ENCODE measurements at regions not wholly inside any gene's neighbourhood (a gene's known extent, or its start where the extent isn't known, plus 50 kb on each side); places are given as distances from the start of the nearest gene placed in this dataset.

DNA sequence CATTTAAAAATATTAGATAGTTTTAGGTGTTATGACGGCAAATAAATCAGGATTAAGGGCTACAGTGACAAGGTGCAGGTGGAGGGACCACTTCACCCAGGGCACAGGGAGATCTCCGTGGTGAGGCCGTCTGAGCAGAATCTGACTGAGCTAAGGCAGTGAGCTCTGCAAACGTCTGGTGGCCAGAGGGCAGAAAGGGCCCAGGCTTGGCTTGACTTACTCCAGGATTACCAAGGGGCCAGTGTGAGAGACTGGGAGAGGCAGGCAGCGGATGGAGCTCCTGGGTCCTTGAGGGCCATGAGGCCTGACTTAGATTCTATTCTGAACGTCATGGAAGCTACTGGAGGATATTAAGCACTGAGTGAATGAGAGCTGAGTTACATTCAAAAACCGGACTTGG lies 125.9 kb upstream of the B3GAT1 start:
- DNase-seq: no peak

DNA sequence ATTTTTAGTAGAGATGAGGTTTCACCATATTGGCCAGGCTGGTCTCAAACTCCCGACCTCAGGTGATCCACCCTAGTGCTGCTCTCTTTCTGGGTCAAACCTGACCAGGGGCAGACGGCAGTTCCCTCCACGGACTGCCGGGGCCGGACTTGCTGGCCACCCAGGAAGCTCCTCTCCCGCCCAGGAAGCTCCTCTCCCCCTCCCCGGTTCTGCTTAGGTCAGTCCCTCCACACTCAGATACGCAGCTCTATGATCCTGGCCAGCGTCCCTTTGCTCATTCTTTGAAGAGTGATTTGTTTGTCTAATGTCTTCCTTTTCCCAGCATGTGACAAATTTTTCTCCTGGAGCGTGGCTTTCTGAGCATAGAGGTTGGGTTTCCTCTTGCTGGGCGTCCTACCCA lies 125.3 kb upstream of the B3GAT1 start:
- no peak for DNase-seq

DNA sequence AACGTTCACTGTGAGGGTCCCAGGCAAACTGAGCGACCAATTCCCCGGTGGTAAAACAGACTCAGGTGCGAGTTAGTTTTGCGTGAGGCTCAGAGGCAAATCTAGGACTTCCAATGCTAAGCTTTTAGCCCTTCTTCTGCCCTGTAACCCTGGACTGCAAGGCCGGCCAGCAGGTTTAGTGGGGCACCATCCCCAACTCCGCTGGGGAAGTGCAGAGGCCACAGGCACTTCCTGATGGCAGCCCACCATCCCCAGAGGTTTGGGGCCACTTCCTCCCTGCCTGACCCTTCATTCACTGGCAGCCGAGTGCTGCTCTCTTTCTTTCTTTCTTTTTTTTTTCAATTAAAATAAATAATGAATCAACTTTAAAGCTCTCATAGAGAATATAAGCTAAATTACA lies 124.6 kb upstream of the B3GAT1 start:
- no peak for DNase-seq

DNA sequence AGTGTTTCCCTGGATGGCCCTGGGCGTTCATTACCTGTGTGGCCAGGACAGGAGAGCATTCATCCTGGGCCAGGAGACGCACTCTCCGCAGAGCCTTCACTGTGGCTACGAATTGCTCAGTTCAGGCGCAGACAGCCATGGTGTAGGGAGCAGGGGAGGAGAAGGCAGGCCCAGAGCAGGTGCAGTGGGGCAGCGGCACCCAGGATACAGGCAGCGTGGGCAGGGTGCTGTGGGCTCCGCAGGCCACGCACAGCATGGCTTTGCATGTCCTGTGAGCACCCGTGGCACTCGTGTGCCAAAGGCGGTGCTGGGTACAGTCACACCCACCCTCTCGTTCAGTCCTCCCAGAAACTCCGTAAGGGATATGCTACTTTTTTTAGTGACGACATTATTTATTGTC lies 124.2 kb upstream of the B3GAT1 start:
- DNase-seq: no peak

DNA sequence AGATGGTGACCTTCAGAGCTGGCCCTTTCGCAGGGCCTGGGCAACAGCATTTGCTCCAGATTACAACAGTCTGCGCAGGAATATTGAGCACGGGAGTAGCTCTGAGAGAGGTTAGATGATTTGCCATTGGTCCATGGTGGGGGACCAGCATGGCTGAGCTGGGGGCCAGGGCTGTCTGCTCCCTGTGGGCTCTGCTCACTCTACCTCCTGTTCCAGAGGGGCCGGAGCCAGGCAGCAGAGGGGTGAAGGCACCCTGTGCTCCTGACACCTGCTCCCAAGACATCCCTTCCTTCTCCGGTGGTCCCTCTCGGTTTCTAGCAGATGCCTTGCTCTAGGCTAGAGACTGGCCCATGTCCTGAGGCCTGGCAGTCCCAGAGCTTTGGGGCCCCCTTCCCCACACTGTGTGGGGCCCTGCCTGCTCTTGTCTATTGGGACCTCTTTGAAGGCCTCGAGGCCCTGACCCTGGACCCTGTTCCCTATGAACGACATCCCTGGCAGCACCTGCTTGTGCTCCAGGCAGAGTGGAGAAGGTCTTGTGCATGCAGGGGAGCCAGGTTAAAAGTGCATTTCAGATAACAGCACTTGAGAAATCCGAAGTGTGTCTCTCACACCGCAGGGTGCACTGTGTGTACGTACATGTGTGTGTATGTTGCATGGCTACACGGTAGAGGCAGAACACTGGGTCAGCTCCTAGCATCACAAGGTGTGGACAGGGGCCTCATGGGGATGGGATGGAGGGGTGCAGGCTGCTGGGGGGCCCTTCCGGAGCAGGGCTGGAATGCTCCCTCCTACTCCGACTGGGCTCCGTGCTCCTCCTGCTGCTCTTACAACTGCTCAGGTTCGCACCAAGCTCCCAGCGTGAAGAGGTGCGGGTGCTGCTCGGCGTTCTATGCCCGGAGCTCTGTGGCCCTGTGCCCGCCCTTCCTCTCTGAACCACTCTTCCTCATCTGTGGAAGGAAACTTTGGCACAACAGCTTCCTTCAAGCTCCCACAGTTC lies 123.3 kb upstream of the B3GAT1 start:
- DNase-seq: no peak

DNA sequence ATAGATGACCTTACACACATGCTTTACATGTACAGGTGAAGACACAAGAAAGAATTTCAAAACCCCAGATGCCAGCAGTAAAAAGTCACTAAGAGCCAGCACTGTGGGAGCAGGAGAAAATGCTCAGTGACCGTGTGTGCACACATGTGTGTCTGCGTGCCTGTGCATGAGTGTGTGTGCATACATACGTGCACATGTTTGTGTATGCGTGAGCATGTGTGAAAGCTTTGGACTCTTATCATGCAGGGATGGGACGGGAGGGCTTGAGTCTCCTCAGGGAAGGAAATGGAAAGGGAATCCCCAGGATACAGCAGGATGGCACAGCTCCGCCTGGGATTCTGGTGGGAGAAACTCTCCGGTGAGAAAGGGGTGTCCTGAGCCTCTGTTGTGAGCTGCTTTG lies 121.5 kb upstream of the B3GAT1 start:
- no peak for DNase-seq

DNA sequence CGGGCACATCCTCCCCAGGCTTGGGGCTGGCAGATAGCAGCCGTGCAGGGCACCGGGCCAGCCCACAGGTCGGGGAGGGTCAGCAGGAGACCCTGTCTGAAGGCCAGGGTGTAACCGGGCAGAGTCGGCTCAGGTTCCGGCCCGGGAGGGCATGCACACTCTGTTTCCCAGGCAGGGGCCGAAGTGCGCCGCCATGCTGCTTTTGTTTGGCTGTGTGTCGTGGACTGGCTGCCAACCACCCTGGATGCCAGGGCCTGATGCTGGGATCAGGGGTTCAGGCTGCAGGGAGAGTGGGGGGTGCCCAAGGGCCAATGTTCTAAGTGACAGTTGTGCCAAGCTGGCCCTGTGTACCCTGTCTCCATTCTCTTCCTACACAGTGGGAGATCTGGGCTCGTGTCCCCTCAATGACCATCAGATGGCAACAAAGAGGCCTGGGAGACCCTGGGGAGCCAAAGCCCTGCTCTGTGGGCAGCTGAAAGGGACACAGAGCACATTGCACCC lies 120.9 kb upstream of the B3GAT1 start:
- DNase-seq: no peak

DNA sequence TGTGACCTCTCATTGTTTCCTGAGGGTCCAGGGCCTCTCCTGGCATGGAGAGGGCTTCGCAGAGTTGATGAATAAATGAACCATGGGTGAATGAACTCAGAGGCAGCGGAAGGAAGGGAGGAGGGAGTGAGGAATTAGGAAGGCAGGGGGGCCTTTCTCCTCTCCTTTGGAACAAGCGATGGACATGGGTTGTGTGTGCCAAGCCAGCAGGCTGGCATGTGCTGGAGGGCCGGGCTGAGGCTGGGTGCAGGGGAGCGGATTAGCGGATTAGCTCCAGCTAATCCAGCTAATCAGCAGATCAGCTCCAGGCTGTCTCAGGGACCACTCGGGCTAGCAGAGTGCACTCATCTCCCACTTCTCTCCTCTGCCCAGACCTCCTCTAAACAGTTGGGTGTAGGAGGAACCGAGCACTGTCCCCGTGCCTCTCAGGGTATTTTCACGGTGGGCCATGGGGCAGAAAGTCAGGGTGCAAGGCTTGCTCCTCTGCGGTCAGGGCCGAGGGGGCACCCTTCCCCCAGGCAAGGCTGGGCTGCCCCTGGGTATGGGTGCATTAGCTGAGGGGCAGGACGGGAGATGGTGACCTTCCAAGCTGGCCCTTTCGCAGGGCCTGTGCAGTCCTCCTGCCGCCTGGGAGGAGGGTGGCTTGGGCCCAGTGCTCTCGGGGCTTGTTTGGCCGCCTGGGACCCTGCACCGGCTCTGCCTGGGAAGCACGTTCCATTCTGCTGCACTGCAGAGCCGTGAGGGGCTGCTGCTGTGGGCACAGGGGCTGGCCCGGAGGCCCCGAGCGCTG lies 120.3 kb upstream of the B3GAT1 start:
- no peak for DNase-seq

DNA sequence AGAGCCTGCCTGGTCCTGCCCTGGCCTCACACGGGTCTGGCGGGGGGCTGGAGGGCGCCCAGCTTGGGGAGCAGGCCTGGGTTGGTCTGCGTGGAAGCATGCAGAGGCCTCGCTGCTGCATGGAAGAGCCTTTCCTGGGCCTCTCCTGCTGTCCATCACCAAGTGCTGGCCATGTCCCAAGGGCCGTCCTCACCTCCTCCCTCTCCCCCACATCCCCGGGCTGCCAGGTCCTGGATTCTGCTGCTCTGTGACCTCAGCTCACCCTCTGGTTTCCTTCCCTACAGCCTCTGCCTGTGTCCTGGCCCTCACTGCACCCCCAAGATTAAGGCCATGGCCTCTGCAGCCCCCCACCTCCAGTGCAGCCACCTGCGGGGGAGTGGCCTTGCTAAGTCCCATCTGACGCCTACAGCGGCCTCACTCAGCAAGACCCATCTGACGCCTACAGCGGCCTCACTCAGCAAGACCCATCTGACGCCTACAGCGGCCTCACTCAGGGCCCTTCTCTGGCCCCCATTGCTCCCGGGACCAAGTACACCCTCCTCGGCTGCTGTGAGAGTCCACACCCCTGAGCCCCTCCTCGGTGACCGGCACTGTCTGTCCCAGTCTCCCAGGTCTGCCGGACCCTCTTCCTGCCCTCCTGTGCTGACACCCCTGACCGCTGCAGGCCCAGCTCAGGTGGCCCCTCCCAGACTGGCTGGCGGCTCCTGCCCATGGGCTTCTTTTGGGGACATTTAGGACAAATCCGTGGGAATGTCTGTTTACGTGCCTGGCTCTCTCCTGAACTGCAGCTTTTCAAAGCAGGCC lies 119.5 kb upstream of the B3GAT1 start:
- no peak for DNase-seq

DNA sequence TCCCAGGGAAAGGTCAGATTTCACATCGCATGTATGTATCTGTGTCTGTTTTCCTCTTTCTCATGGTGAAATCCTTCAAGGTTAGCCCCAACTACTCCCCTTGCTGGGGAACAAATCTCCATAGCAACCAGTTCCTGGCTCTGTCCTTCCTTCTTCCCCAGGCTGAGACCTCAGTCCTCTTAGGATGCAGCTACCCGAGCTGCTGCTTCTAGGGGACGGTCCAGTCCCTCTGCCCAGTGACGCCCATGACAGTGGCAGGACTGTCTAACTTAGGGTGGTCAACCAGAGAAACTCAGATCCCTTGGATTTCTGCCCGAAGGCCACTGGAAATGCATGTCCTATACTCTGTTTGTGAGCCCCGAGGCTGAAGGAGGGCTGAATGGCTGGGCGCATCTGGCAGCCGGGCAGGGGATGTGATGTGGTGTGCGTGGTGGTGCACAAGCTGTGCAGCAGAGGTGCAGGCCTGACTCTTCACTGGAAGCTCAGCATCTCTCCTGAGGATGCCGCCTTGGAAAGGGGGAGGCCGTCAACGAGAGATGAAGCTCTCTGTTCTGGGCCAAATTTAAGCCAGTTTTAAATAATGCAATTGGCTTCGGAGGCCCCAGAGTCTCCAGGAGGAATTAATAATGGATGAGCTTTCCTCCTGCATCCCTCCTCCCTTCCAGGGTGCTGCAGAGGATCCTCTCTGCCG lies 118.7 kb upstream of the B3GAT1 start:
- DNase-seq: no peak

DNA sequence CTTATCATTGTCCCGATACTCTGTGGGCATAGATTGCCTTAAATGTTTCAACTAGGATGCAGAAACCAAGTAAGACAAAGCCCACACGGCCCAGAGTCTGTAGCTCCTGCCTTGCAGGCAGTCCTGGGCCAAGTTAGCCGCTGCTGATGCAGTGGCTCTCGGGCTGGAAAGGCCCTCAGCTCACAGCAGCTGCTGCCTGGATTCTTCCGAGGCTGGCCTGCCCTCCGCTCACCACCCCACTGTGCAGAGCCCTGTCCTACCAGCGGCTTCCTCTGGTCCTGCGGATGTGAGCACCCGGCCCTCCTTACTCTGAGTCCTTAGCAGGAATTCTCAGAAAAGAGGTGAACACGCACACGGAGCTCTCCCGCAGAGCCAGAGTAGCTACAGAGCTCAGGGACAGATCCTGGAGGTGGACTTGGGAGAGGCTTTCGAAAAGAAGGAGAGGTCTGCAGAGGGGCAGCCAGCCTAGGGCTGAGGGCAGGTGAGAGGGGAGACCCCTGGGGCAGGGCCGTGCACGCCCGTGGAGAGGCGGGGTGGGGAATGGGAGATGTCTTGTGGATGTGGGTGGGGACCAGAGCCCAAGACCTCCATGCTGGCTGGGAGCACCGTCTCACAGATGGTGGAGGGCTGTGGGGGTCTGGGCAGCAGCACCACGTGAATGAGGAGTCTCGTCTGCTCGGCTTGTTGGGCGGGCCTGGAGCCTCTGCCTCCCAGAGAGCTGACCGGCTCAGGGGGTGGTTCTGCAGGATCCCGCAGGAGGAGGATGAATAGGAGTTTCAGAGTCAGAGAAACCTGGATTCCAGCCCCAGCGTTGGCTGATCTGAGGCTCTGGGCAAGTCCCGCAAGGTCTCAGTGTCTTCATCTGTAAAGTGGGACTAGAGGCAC lies 117.4 kb upstream of the B3GAT1 start:
- no peak for DNase-seq

DNA sequence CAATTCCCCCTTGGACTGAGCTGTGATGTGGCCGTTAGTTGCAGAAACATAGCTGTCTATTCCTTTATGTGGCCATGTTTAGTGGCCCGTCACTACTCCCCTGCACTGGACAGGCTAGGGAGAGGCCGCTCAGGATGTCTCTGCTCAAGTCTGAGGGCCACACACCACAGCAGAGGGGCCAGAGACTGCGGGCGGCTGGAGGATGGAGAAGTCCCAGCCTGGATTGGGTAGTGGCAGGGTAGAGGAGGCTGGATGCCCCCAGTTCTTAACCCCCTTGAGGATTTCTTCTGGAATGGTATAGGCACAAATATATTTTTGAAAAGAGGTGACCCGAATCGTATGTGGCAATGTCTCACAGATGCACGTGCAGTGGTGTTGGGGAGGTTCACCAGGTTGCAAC lies 116.4 kb upstream of the B3GAT1 start:
- DNase-seq: no peak

DNA sequence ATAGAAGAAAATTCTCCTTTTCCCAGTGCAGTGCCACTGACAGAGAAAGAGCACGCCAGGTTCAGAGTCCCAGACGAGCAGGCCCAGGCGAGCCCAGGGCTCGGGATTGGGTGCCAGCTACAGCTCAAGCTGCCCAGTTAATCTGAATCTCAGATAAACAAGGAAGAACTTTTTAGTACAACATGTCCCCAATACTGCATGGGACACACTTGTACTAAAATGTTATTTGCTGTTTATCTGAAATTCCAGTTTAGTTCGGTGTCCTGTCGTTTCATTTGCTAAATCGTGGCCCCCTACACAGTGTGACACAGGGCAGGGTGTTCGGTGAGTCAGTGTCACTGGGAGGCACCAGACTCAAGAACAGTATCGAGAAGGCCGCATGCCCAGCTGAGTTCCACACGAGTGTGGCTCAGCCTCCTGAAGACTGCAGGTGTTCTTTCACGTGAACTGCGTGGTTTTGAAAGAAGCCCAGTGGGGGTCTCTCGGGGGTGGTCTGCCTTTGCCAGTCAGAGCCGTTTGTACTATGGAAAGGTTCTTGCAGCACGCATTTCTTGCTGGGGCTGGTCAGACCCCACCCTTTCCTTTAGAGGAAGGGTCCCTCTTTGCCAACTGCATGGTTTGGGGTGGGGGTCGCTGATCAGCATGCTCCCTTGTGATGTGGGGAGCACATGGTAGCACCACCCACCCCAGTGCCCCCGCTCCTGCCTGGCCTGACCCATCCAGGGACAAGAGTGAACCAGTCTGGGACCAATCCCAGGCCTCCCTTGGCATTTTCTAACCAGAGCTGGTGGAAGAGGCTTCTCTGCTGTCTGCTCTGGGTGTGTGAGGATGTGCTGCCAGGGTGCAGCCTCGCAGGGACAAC lies 115.6 kb upstream of the B3GAT1 start:
- no peak for DNase-seq

DNA sequence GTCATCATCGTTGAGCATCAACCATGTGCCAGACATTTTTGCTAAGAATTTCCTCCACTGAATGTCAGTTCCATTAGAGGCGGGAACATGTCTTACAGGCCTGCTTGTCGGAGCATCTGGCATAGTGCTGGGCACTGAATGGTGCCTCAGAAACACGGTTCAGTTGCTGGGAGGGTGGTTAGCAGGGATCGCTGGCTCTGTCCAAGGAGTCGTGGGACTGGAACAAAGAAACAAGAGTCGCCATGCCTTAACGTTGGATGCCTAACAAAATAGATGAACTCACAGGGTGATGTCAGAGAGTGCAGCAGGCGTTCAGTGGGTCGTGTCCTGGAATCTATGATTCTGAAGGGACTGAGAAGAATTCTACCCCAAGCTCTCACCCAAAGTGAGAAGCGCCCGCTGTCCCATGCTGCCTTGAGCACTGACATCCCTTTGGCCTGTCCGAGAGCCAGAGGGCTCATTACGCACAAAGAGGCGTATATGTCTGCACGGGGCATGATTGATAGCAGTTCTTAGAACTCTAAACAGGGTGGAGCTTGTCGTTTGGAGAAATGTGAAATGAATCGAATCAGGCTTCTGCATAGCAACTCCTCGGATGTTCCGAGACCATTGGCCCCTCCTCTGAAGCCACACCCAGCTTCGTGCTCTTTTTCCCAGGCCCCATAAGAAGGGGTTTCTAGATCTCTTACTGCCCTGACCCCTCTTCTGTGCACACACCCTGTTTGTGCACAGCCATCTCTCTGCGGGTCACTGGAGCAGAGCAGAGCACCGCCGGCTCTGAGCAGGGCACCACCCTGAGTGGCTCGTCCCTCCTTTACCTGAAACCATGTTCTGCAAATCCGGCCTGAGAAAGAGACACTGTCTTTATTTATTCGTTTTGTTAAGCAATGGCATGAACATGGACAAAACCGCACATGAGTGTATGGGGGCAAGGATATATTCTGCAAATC lies 113.1 kb upstream of the B3GAT1 start:
- DNase-seq: no peak

DNA sequence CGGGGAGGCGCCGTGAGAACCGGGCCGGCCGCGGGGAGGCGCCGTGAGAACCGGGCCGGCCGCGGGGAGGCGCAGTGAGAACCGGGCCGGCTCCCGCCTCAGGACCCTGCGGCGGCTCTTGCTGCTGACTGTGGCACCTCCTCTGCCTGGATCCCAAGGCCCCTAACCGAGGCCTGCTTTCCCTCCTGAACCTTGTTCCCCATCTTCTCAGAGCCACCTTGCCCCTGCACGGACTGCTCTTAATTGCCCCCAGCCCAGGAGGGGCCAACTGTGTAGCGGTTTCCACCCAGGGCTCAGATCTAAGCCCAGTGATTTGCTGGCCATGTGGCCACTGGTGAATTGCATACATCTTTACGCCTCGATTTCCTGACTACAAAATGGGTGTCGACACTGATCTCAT lies 112.2 kb upstream of the B3GAT1 start:
- no peak for DNase-seq

DNA sequence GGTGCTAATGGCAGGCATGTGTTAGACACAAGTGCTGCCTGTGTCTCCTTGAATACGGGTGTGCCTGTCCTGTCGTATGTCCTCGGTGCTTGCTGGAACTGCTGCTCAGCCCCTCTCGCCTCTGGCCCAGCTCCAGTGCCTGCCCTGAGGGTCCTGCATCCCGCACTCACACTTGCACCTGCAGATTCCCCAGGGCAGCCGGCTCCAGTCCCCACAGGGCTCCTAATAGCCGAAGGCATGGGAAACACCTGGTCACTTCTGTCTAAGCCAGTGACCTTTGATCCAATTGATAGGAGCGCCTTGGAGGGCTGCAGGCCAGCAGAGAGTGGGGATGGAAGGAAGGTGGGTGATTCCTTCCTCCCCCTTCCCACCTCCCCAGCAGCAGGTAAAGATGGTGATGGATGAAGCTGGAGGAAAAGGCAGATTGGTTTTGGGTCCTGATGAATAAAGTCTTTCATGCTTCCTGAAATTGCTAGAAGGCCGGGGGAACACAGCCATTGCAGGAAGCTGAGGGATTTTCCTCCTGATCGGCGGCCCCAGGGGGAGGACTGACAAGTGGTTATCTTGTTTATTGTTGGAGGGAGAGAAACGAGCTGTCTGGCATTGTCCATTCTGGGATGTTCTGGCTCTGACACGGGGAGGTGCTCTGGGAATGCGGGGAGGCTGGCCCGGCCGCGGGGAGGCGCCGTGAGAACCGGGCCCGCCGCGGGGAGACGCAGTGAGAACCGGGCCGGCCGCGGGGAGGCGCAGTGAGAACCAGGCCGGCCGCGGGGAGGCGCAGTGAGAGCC lies 110.9 kb upstream of the B3GAT1 start:
- no peak for DNase-seq

DNA sequence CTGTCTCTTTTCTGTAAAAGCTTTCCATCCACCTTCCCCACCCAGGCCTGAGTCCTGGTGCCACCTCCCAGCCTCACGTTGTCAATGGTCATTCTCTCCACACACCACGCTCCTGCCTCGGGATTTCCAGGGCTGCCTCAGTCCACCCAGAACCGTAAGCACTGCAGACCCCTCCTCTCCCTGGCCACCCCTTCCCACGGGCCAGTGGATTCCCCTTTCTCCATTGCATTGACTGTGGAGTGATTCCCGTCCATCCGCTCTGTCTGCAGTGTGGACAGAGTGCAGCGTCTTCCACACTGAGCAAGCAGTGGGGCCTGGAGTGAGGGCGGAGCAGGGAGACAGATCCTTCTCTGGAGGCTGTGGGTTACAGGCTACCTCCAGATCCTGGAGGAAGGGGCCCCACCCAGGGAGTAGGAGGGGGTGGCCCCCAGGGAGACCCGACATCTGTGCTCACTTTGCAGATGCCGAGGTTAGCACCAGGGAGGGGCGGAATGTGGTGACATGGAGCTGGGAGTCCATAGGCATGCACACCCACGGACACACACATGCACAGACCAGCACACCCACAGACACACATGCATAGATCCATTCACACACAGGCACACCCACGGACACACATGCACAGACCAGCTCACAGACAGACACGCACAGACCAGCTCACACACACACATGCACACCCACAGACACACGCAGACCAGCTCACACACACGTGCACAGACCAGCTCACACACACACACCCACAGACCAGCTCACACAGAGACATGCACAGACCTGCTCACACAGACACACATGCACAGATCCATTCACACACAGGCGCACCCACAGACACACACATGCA lies 109.6 kb upstream of the B3GAT1 start:
- DNase-seq: no peak
